Renal pelvis (tissue), 1 donor: ENCODE measurements at regions not wholly inside any gene's neighbourhood (a gene's known extent, or its start where the extent isn't known, plus 50 kb on each side); places are given as distances from the start of the nearest gene placed in this dataset.
"Not testable (repeated sequence)": the region's sequence is repeated elsewhere in the genome, so short reads cannot be mapped to it uniquely, and the experiment has no call there.

ENCODE experiments used
- DNase-seq: peaks from one replicate; pipeline ENCODE4 v3.0.0-alpha.2; 2013

GRCh38 chr19:34034318-34034846 lies 137.9 kb upstream of the LSM14A start:
- DNase-seq, result no peak

GRCh38 chr19:34041925-34042521 lies 130.3 kb upstream of the LSM14A start:
- no peak for DNase-seq

GRCh38 chr19:34044021-34044420 lies 128.3 kb upstream of the LSM14A start:
- DNase-seq, result peak; percentile 17

GRCh38 chr19:34049944-34050343 lies 122.4 kb upstream of the LSM14A start:
- no peak for DNase-seq

GRCh38 chr19:34050430-34050829 lies 121.9 kb upstream of the LSM14A start:
- not testable (repeated sequence) for DNase-seq

- DNase-seq, result no peak
These were observed 121.0 kb upstream of the LSM14A start for GRCh38 chr19:34051255-34051654.

- no peak for DNase-seq
These were observed 115.1 kb upstream of the LSM14A start for GRCh38 chr19:34057155-34057554.

- DNase-seq, result no peak
These were observed 106.2 kb upstream of the LSM14A start for GRCh38 chr19:34066007-34066643.

GRCh38 chr19:34067861-34068271 lies 104.4 kb upstream of the LSM14A start:
- no peak for DNase-seq

- DNase-seq, result no peak
These were observed 96.6 kb upstream of the LSM14A start for GRCh38 chr19:34075661-34076091.

GRCh38 chr19:34082289-34083077 lies 89.8 kb upstream of the LSM14A start:
- DNase-seq, result no peak

GRCh38 chr19:34084396-34085145 lies 87.7 kb upstream of the LSM14A start:
- no peak for DNase-seq

- no peak for DNase-seq
These were observed 87.0 kb upstream of the LSM14A start for GRCh38 chr19:34085336-34085735.

- DNase-seq, result no peak
These were observed 84.0 kb upstream of the LSM14A start for GRCh38 chr19:34088292-34088691.

GRCh38 chr19:34089566-34089965 lies 82.7 kb upstream of the LSM14A start:
- DNase-seq, result no peak

- DNase-seq, result no peak
These were observed 77.3 kb upstream of the LSM14A start for GRCh38 chr19:34094960-34095359.

GRCh38 chr19:34095411-34095810 lies 76.9 kb upstream of the LSM14A start:
- not testable (repeated sequence) for DNase-seq

GRCh38 chr19:34096020-34096915 lies 76.0 kb upstream of the LSM14A start:
- DNase-seq, result peak; percentile 64

- no peak for DNase-seq
These were observed 68.2 kb upstream of the LSM14A start for GRCh38 chr19:34104096-34104495.

- no peak for DNase-seq
These were observed 67.7 kb upstream of the LSM14A start for GRCh38 chr19:34104557-34104956.

- peak; percentile 35 for DNase-seq
These were observed 62.7 kb upstream of the LSM14A start for GRCh38 chr19:34109596-34109995.
